ENCODE measurements at regions not wholly inside any gene's neighbourhood (a gene's known extent, or its start where the extent isn't known, plus 50 kb on each side); places are given as distances from the start of the nearest gene placed in this dataset.

- TF ChIP-seq POLR2A (IDR thresholded peaks at IDR 0.05; ENCODE audit: low read depth, low read length) (no peak), TAF1 (IDR thresholded peaks at IDR 0.05; ENCODE audit: low read depth, low read length) (no peak)
These were observed 296.6 kb downstream of the HGF start for GRCh38 chr7:81473236-81473635.
